Panc1 (cell line): ENCODE measurements at regions not wholly inside any gene's neighbourhood (a gene's known extent, or its start where the extent isn't known, plus 50 kb on each side); places are given as distances from the start of the nearest gene placed in this dataset.

ENCODE experiments used
- POLR2AphosphoS5 ChIP-seq: IDR thresholded peaks from 2 replicates; pipeline ENCODE4 v1.6.1; 2012; ENCODE audit warnings: mild to moderate bottlenecking, low read depth, low read length, moderate library complexity
- REST ChIP-seq, 2 experiments: IDR thresholded peaks; 2 replicates each; pipeline ENCODE4 v1.6.1; 2011 to 2012; ENCODE audit warnings: low read depth in 2 of 2, control low read depth in 1 of 2, low read length in 1 of 2, mild to moderate bottlenecking in 1 of 2, moderate library complexity in 1 of 2; ENCODE audit not compliant: insufficient read depth in 1 of 2
- SIN3A ChIP-seq: IDR thresholded peaks from 2 replicates; pipeline ENCODE4 v1.6.1; 2012; ENCODE audit warnings: low read depth, mild to moderate bottlenecking, low read length, moderate library complexity, borderline replicate concordance; ENCODE audit not compliant: insufficient read depth
- TF ChIP-seq, protein P1 (sequence below): fragments of 450-650 bp; IDR thresholded peaks from 2 replicates; pipeline ENCODE4 v1.5.1; 2017; ENCODE audit warnings: mild to moderate bottlenecking

GRCh38 chr13:104968876-104969275 is 1566.6 kb downstream of the EFNB2 start:
- TF ChIP-seq POLR2AphosphoS5 (no peak), SIN3A (no peak), REST (IDR thresholded peaks at IDR 0.05; ENCODE audit: insufficient read depth in 1 of 2, low read depth in 2 of 2, low read length in 1 of 2) (no peak)
- TF ChIP-seq, protein P1, sequence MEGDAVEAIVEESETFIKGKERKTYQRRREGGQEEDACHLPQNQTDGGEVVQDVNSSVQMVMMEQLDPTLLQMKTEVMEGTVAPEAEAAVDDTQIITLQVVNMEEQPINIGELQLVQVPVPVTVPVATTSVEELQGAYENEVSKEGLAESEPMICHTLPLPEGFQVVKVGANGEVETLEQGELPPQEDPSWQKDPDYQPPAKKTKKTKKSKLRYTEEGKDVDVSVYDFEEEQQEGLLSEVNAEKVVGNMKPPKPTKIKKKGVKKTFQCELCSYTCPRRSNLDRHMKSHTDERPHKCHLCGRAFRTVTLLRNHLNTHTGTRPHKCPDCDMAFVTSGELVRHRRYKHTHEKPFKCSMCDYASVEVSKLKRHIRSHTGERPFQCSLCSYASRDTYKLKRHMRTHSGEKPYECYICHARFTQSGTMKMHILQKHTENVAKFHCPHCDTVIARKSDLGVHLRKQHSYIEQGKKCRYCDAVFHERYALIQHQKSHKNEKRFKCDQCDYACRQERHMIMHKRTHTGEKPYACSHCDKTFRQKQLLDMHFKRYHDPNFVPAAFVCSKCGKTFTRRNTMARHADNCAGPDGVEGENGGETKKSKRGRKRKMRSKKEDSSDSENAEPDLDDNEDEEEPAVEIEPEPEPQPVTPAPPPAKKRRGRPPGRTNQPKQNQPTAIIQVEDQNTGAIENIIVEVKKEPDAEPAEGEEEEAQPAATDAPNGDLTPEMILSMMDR, result no peak
